Breast epithelium (tissue), 3 donors: ENCODE measurements at regions not wholly inside any gene's neighbourhood (a gene's known extent, or its start where the extent isn't known, plus 50 kb on each side); places are given as distances from the start of the nearest gene placed in this dataset.

Experiments
- POLR2A ChIP-seq: fragments of 450-650 bp; IDR thresholded peaks from one replicate; pipeline ENCODE4 v1.6.1; 2016; ENCODE audit warnings: antibody characterized with exemption, mild to moderate bottlenecking, moderate library complexity
- TF ChIP-seq, protein P1 (sequence below), 3 donors: fragments of 450-650 bp; IDR thresholded peaks; one replicate each; pipeline ENCODE4 v1.5.1; 2016 to 2017; ENCODE audit warnings: antibody characterized with exemption in 3 of 3, mild to moderate bottlenecking in 3 of 3, moderate library complexity in 3 of 3

GRCh38 chr15:31478702-31479221 lies 152.1 kb downstream of the KLF13 start:
- TF ChIP-seq POLR2A = no peak
- TF ChIP-seq, protein P1, sequence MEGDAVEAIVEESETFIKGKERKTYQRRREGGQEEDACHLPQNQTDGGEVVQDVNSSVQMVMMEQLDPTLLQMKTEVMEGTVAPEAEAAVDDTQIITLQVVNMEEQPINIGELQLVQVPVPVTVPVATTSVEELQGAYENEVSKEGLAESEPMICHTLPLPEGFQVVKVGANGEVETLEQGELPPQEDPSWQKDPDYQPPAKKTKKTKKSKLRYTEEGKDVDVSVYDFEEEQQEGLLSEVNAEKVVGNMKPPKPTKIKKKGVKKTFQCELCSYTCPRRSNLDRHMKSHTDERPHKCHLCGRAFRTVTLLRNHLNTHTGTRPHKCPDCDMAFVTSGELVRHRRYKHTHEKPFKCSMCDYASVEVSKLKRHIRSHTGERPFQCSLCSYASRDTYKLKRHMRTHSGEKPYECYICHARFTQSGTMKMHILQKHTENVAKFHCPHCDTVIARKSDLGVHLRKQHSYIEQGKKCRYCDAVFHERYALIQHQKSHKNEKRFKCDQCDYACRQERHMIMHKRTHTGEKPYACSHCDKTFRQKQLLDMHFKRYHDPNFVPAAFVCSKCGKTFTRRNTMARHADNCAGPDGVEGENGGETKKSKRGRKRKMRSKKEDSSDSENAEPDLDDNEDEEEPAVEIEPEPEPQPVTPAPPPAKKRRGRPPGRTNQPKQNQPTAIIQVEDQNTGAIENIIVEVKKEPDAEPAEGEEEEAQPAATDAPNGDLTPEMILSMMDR (IDR thresholded peaks at IDR 0.05) = no peak
